ENCODE measurements at regions not wholly inside any gene's neighbourhood (a gene's known extent, or its start where the extent isn't known, plus 50 kb on each side); places are given as distances from the start of the nearest gene placed in this dataset.

DNA sequence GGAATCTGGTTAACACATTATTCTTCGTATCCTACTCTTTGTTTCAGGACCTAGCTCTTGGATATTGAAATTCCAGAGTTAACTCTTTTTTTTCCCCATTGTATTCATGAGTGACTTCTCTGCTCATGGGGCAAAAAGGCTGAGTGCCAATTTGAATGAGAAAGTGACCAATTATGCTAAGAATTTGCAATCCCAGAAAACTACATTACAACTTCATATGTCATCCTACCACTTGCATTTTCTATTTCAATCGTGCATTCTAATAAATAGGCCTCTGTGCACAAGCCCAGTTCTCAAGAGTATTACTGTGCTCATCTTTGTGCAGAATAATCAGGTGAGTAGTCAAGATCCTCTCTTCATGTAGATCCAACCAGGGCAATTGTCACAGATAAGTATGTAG, 537.8 kb downstream of the OTOL1 start:
- H3K36me3 ChIP-seq = no peaks in the 10 kb centered on the region
- intact Hi-C loops (cut with DNase I) = no loop called here
- H3K4me3 ChIP-seq = no peak overlapping the region
- H3K27me3 ChIP-seq = no peaks in the 10 kb centered on the region
- ATAC-seq (no peak), DNase-seq (no peak)
- WGBS (ENCODE audit: insufficient coverage, low coverage, low lambda C conversion rate, missing lambda C conversion rate) = 41% methylated on average over 2 of the region's 2 CpGs
- no peaks in the 10 kb centered on the region for H3K4me1 ChIP-seq
- no peak overlapping the region for H3K27ac ChIP-seq
- H3K9me3 ChIP-seq = no peaks in the 10 kb centered on the region
- TF ChIP-seq POLR2A (IDR thresholded peaks at IDR 0.05) = no peak
- TF ChIP-seq, protein P1, sequence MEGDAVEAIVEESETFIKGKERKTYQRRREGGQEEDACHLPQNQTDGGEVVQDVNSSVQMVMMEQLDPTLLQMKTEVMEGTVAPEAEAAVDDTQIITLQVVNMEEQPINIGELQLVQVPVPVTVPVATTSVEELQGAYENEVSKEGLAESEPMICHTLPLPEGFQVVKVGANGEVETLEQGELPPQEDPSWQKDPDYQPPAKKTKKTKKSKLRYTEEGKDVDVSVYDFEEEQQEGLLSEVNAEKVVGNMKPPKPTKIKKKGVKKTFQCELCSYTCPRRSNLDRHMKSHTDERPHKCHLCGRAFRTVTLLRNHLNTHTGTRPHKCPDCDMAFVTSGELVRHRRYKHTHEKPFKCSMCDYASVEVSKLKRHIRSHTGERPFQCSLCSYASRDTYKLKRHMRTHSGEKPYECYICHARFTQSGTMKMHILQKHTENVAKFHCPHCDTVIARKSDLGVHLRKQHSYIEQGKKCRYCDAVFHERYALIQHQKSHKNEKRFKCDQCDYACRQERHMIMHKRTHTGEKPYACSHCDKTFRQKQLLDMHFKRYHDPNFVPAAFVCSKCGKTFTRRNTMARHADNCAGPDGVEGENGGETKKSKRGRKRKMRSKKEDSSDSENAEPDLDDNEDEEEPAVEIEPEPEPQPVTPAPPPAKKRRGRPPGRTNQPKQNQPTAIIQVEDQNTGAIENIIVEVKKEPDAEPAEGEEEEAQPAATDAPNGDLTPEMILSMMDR (IDR thresholded peaks at IDR 0.05) = no peak

DNA sequence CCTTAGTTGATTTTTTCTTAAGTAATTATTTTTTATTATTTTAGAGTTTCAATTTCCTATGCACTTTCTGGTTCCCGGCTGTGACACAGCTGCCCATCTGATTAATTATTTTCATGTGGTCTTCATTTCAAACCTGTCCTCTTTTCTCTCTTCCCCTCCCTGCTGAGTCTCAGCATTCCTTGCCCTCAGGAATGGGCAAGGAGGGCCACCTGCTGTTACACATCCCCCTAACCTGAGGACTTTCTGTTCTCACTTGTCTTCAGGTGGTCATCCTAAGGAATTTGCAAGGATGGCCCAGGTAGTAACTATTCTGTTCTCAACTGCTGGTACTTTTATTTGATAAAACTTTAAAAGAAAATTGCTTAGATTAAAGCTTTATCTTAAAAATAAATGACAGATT, 545.0 kb downstream of the OTOL1 start:
- H3K4me1 ChIP-seq = no peaks in the 10 kb centered on the region
- no peaks in the 10 kb centered on the region for H3K27me3 ChIP-seq
- no peaks in the 10 kb centered on the region for H3K9me3 ChIP-seq
- no peak for DNase-seq
- 33% methylated on average over 1 of the region's 1 CpG for WGBS (ENCODE audit: insufficient coverage, low coverage, low lambda C conversion rate, missing lambda C conversion rate)
- H3K4me3 ChIP-seq = no peak overlapping the region
- TF ChIP-seq, protein P1 (IDR thresholded peaks at IDR 0.05) = no peak
- TF ChIP-seq POLR2A (IDR thresholded peaks at IDR 0.05) = no peak
- intact Hi-C loops (cut with DNase I) = no loop called here
- no peaks in the 10 kb centered on the region for H3K36me3 ChIP-seq
- H3K27ac ChIP-seq = no peak overlapping the region
- ATAC-seq = no peak

DNA sequence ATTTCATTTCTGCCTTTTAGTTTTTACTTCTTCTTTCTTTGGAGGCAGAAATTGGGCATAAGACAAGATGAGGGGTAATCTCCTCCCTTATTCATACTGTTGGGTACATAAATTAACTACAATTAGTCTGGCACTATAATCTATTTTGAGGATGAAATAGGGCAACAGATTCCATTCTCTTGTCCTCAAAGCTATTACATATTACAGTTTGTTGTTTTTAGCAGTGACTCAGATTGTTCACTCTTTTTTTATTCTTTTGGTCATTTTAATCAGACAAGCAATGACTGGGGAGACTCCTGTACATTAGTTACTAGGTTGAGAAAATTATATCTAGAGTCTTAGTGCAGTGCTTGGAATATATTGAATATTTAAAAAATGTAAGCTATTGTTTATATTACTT, 556.0 kb downstream of the OTOL1 start:
- intact Hi-C loops (cut with DNase I) = no loop called here
- TF ChIP-seq POLR2A (IDR thresholded peaks at IDR 0.05) = no peak
- TF ChIP-seq, protein P1 (IDR thresholded peaks at IDR 0.05) = no peak

DNA sequence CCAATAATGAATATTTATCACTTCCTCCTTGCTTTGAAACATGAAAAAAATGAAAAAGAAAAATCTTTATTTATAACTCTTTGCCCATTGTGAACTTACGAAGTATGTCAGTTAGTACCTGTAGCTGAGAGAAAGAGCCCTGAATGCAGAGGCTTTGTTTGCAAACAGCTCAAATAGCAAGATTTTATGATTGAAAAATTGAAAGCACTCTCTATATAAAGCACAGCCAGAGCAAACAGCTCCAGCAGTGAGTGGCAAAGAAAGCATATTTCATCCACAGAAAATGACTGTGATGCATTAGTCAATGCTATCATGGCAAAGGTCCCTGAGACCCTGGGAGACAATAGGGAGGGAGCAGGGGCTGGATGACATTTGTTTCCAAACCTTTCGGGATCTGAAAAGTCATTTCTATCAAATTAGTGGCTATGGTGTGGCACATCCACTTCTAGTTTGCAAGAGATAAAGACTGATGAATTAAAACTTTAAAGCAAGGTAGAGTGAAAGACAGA, 576.1 kb downstream of the OTOL1 start:
- TF ChIP-seq POLR2A (IDR thresholded peaks at IDR 0.05) = no peak
- TF ChIP-seq, protein P1 (IDR thresholded peaks at IDR 0.05) = no peak
- no peaks in the 10 kb centered on the region for H3K36me3 ChIP-seq
- no peak overlapping the region for H3K4me3 ChIP-seq
- H3K4me1 ChIP-seq = no peaks in the 10 kb centered on the region
- intact Hi-C loops (cut with DNase I) = no loop called here
- WGBS (ENCODE audit: insufficient coverage, low coverage, low lambda C conversion rate, missing lambda C conversion rate) = 60% methylated on average over 2 of the region's 2 CpGs
- no peak for ATAC-seq
- DNase-seq = no peak
- no peaks in the 10 kb centered on the region for H3K9me3 ChIP-seq
- no peak overlapping the region for H3K27ac ChIP-seq
- H3K27me3 ChIP-seq = no peaks in the 10 kb centered on the region

More for the DNA sequence above, 556.0 kb downstream of the OTOL1 start:
- no peaks in the 10 kb centered on the region for H3K27me3 ChIP-seq
- no peaks in the 10 kb centered on the region for H3K4me1 ChIP-seq
- H3K4me3 ChIP-seq = no peak overlapping the region
- no peak for DNase-seq
- no peaks in the 10 kb centered on the region for H3K9me3 ChIP-seq
- no peak overlapping the region for H3K27ac ChIP-seq
- H3K36me3 ChIP-seq = no peaks in the 10 kb centered on the region
- no peak for ATAC-seq

DNA sequence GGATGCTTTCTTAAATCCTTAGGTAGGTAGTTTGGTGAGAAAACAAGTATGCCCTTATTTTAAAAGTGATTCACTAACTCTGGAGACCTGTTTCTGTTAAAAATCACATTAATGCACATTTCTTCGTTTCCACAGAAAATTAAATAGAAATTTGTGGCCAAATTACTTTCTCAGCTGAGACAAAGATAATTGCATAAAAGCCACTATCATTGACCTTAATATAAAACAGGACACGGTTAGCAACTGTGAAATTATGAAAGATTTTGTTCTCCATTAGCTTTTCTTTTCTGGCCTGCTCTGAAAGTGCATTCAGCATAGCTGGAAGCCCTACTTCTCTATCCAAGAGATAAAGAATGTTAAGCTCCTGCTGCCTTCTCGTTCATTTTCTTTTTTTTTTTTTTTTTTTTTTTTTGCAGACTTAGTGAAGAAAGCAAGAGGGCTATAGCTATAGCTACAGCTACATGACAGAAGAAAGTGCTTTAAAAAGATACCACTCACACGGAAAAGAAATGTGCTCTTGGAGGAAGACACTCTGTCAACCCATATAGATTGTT, 576.9 kb downstream of the OTOL1 start:
- H3K4me3 ChIP-seq = no peak overlapping the region
- H3K4me1 ChIP-seq = no peaks in the 10 kb centered on the region
- 15% methylated on average over 4 of the region's 4 CpGs for WGBS (ENCODE audit: insufficient coverage, low coverage, low lambda C conversion rate, missing lambda C conversion rate)
- DNase-seq (no peak), ATAC-seq (no peak)
- intact Hi-C loops (cut with DNase I) = no loop called here
- TF ChIP-seq POLR2A (IDR thresholded peaks at IDR 0.05) = no peak
- TF ChIP-seq, protein P1 (IDR thresholded peaks at IDR 0.05) = no peak
- no peak overlapping the region for H3K27ac ChIP-seq
- no peaks in the 10 kb centered on the region for H3K27me3 ChIP-seq
- H3K36me3 ChIP-seq = no peaks in the 10 kb centered on the region
- no peaks in the 10 kb centered on the region for H3K9me3 ChIP-seq
